ENCODE measurements at regions not wholly inside any gene's neighbourhood (a gene's known extent, or its start where the extent isn't known, plus 50 kb on each side); places are given as distances from the start of the nearest gene placed in this dataset.

GRCh38 chr7:27299861-27300260 lies 57.3 kb downstream of the EVX1 start:
- DNase-seq: peak; percentile 91

GRCh38 chr7:27300421-27300820 lies 57.8 kb downstream of the EVX1 start:
- DNase-seq: no peak

- no peak for DNase-seq
Measured at GRCh38 chr7:27302590-27302989, 60.0 kb downstream of the EVX1 start.

GRCh38 chr7:27303026-27303425 lies 60.4 kb downstream of the EVX1 start:
- DNase-seq: no peak

GRCh38 chr7:27305854-27306253 lies 63.3 kb downstream of the EVX1 start:
- DNase-seq: no peak

- DNase-seq: no peak
Measured at GRCh38 chr7:27312820-27313219, 70.2 kb downstream of the EVX1 start.

- DNase-seq: no peak
Measured at GRCh38 chr7:27314111-27314510, 71.5 kb downstream of the EVX1 start.

GRCh38 chr7:27315066-27315465 lies 72.5 kb downstream of the EVX1 start:
- DNase-seq: no peak

- no peak for DNase-seq
Measured at GRCh38 chr7:27316311-27316710, 73.7 kb downstream of the EVX1 start.

- no peak for DNase-seq
Measured at GRCh38 chr7:27324246-27324645, 81.6 kb downstream of the EVX1 start.

- no peak for DNase-seq
Measured at GRCh38 chr7:27329909-27330308, 87.3 kb downstream of the EVX1 start.

- DNase-seq: no peak
Measured at GRCh38 chr7:27339478-27339877, 96.9 kb downstream of the EVX1 start.

- no peak for DNase-seq
Measured at GRCh38 chr7:27344471-27344870, 101.9 kb downstream of the EVX1 start.

GRCh38 chr7:27345164-27345887 lies 102.7 kb downstream of the EVX1 start:
- DNase-seq: peak; percentile 89

- DNase-seq: no peak
Measured at GRCh38 chr7:27345997-27346396, 103.4 kb downstream of the EVX1 start.

- no peak for DNase-seq
Measured at GRCh38 chr7:27346531-27347275, 104.1 kb downstream of the EVX1 start.

GRCh38 chr7:27347276-27347640 lies 104.7 kb downstream of the EVX1 start:
- no peak for DNase-seq

- DNase-seq: no peak
Measured at GRCh38 chr7:27349621-27350020, 107.0 kb downstream of the EVX1 start.

GRCh38 chr7:27351137-27351536 lies 108.5 kb downstream of the EVX1 start:
- DNase-seq: no peak

GRCh38 chr7:27351786-27352185 lies 109.2 kb downstream of the EVX1 start:
- no peak for DNase-seq

- no peak for DNase-seq
Measured at GRCh38 chr7:27359181-27360125, 116.9 kb downstream of the EVX1 start.

GRCh38 chr7:27361522-27361921 lies 118.9 kb downstream of the EVX1 start:
- no peak for DNase-seq

GRCh38 chr7:27362026-27362425 lies 119.4 kb downstream of the EVX1 start:
- no peak for DNase-seq
